Fibroblast of lung (primary cell): ENCODE measurements at regions not wholly inside any gene's neighbourhood (a gene's known extent, or its start where the extent isn't known, plus 50 kb on each side); places are given as distances from the start of the nearest gene placed in this dataset.

Experiments
- DNase-seq, 2 donors: peaks; one replicate each; pipeline versions ENCODE4 v3.0.0 to v3.0.0-alpha.2; 2010; ENCODE audit warnings: low read depth in 2 of 2
- H2AFZ ChIP-seq: 2 replicates; pipeline ENCODE4 v1.5.1; 2012; ENCODE audit warnings: low read length, control low read depth, inconsistent platforms
- H3K27ac ChIP-seq: 2 replicates; pipeline ENCODE4 v1.5.1; 2011; ENCODE audit warnings: low read length, control low read depth; ENCODE audit not compliant: insufficient read depth
- H3K27me3 ChIP-seq: 2 replicates; pipeline ENCODE4 v1.5.1; 2011; ENCODE audit warnings: mild to moderate bottlenecking, low read length; ENCODE audit not compliant: control insufficient read depth, insufficient read depth
- H3K36me3 ChIP-seq: 2 replicates; pipeline ENCODE4 v1.5.1; 2011; ENCODE audit warnings: low read length; ENCODE audit not compliant: control insufficient read depth, insufficient read depth
- H3K4me1 ChIP-seq: 2 replicates; pipeline ENCODE4 v1.5.1; 2011; ENCODE audit warnings: low read length; ENCODE audit not compliant: control insufficient read depth, insufficient read depth; ENCODE audit errors: extremely low read depth
- H3K4me2 ChIP-seq: 2 replicates; pipeline ENCODE4 v1.5.1; 2011; ENCODE audit warnings: low read length, control low read depth; ENCODE audit not compliant: insufficient read depth; ENCODE audit errors: extremely low read depth
- H3K4me3 ChIP-seq, 4 experiments: fragments of 200-600 bp in 1 of 4; sonication (generic) in 1 of 4; replicated peaks in 1 of 4; 2 replicates each; pipeline ENCODE4 v1.5.1; 2011 to 2016; ENCODE audit warnings: low read length in 4 of 4, low read depth in 3 of 4, mild to moderate bottlenecking in 3 of 4, control low read depth in 2 of 4, inconsistent platforms in 1 of 4, mixed read lengths in 1 of 4; ENCODE audit not compliant: insufficient read depth in 1 of 4; ENCODE audit errors: control extremely low read depth in 1 of 4
- H3K79me2 ChIP-seq: 2 replicates; pipeline ENCODE4 v1.5.1; 2012; ENCODE audit warnings: mild to moderate bottlenecking, low read length, inconsistent platforms; ENCODE audit not compliant: control insufficient read depth, insufficient read depth
- H3K9ac ChIP-seq: 2 replicates; pipeline ENCODE4 v1.5.1; 2011; ENCODE audit warnings: mild to moderate bottlenecking, low read length, control low read depth; ENCODE audit not compliant: insufficient read depth
- H3K9me3 ChIP-seq: 2 replicates; pipeline ENCODE4 v1.5.1; 2012; ENCODE audit warnings: low read depth, low read length; ENCODE audit not compliant: control insufficient read depth, insufficient read depth
- H4K20me1 ChIP-seq: 2 replicates; pipeline ENCODE4 v1.5.1; 2011; ENCODE audit warnings: low read length; ENCODE audit not compliant: control insufficient read depth, insufficient read depth; ENCODE audit errors: extremely low read depth
- CTCF ChIP-seq, 2 donors: IDR thresholded peaks in 1 of 2; conservative IDR thresholded peaks in 1 of 2; 1 replicate in 1 of 2; 2 replicates in 1 of 2; pipeline ENCODE4 v1.5.1; 2011 to 2012; ENCODE audit warnings: low read length in 2 of 2, control low read depth in 1 of 2, inconsistent platforms in 1 of 2, low read depth in 1 of 2, mild to moderate bottlenecking in 1 of 2
- EZH2 ChIP-seq: IDR thresholded peaks from 2 replicates; pipeline ENCODE4 v1.5.1; 2012; ENCODE audit warnings: low read length, control low read depth, mild to moderate bottlenecking; ENCODE audit errors: missing control alignments

- no peaks in the 10 kb centered on the region for H3K79me2 ChIP-seq
- peak overlapping the region; percentile 43 for H2AFZ ChIP-seq
- peaks cover 8% of the 10 kb centered on the region for H3K4me1 ChIP-seq
- no peaks in the 10 kb centered on the region for H4K20me1 ChIP-seq
- TF ChIP-seq CTCF (conservative IDR thresholded peaks at IDR 0.05 in 1 of 2, IDR thresholded peaks at IDR 0.05 in 1 of 2; ENCODE audit: low read depth in 1 of 2, low read length in 2 of 2) = no peak
- no peak for TF ChIP-seq EZH2
- H3K4me3 ChIP-seq = no peak overlapping the region
- H3K27me3 ChIP-seq = no peaks in the 10 kb centered on the region
- H3K27ac ChIP-seq = peak overlapping the region; percentile 31
- H3K9me3 ChIP-seq = no peaks in the 10 kb centered on the region
- no peaks in the 10 kb centered on the region for H3K36me3 ChIP-seq
- no peak overlapping the region for H3K4me2 ChIP-seq
- H3K9ac ChIP-seq = no peak overlapping the region
- peak; percentile 87 to 97 for DNase-seq
Observed at GRCh38 chr6:2432292-2432691, 186.9 kb upstream of the GMDS start.

GRCh38 chr6:2430612-2431011 is 185.2 kb upstream of the GMDS start:
- H3K36me3 ChIP-seq = no peaks in the 10 kb centered on the region
- no peaks in the 10 kb centered on the region for H3K9me3 ChIP-seq
- no peak overlapping the region for H3K4me3 ChIP-seq
- no peaks in the 10 kb centered on the region for H3K79me2 ChIP-seq
- no peak overlapping the region for H3K9ac ChIP-seq
- DNase-seq = no peak
- no peaks in the 10 kb centered on the region for H3K27me3 ChIP-seq
- TF ChIP-seq EZH2 (no peak), CTCF (conservative IDR thresholded peaks at IDR 0.05 in 1 of 2, IDR thresholded peaks at IDR 0.05 in 1 of 2; ENCODE audit: low read depth in 1 of 2, low read length in 2 of 2) (no peak)
- peaks cover 8% of the 10 kb centered on the region for H3K4me1 ChIP-seq
- no peak overlapping the region for H3K27ac ChIP-seq
- no peak overlapping the region for H3K4me2 ChIP-seq
- no peaks in the 10 kb centered on the region for H4K20me1 ChIP-seq
- no peak overlapping the region for H2AFZ ChIP-seq

GRCh38 chr6:2429460-2429859 is 184.1 kb upstream of the GMDS start:
- H3K79me2 ChIP-seq = no peaks in the 10 kb centered on the region
- no peaks in the 10 kb centered on the region for H3K9me3 ChIP-seq
- no peak for TF ChIP-seq EZH2
- TF ChIP-seq CTCF (conservative IDR thresholded peaks at IDR 0.05 in 1 of 2, IDR thresholded peaks at IDR 0.05 in 1 of 2; ENCODE audit: low read depth in 1 of 2, low read length in 2 of 2) = no peak
- H3K9ac ChIP-seq = no peak overlapping the region
- no peaks in the 10 kb centered on the region for H3K27me3 ChIP-seq
- H3K27ac ChIP-seq = no peak overlapping the region
- H3K4me2 ChIP-seq = no peak overlapping the region
- no peaks in the 10 kb centered on the region for H4K20me1 ChIP-seq
- peaks cover 8% of the 10 kb centered on the region for H3K4me1 ChIP-seq
- no peaks in the 10 kb centered on the region for H3K36me3 ChIP-seq
- H3K4me3 ChIP-seq = no peak overlapping the region
- peak; percentile 11 to 50 for DNase-seq
- no peak overlapping the region for H2AFZ ChIP-seq
